B cell (primary cell): ENCODE measurements at regions not wholly inside any gene's neighbourhood (a gene's known extent, or its start where the extent isn't known, plus 50 kb on each side); places are given as distances from the start of the nearest gene placed in this dataset.

ENCODE experiments used
- CTCF ChIP-seq: fragments of 200-600 bp; IDR thresholded peaks from one replicate; pipeline ENCODE4 v1.8.0; 2022; ENCODE audit warnings: antibody characterized with exemption, mild to moderate bottlenecking
- EZH2 ChIP-seq: IDR thresholded peaks from 2 replicates; pipeline ENCODE4 v1.6.1; 2012; ENCODE audit warnings: borderline replicate concordance, low read depth, mild to moderate bottlenecking, moderate library complexity, low read length; ENCODE audit not compliant: insufficient read depth, poor library complexity, severe bottlenecking

- TF ChIP-seq EZH2 (no peak), CTCF (no peak)
Measured at GRCh38 chr13:92972751-92973150, 253.9 kb upstream of the GPC6 start.
